HG02678 (cell line): ENCODE measurements at regions not wholly inside any gene's neighbourhood (a gene's known extent, or its start where the extent isn't known, plus 50 kb on each side); places are given as distances from the start of the nearest gene placed in this dataset.
"Not testable (repeated sequence)": the region's sequence is repeated elsewhere in the genome, so short reads cannot be mapped to it uniquely, and the experiment has no call there.

Source experiments
- ATAC-seq: cut with Tn5 transposase; IDR thresholded peaks from one replicate; pipeline ENCODE4 v1.9.1; 2021; ENCODE audit warnings: mild to moderate bottlenecking, moderate library complexity; ENCODE audit not compliant: unreplicated experiment

GRCh38 chr5:28648108-28648507, 1609.7 kb upstream of the CDH9 start:
- no peak for ATAC-seq

GRCh38 chr5:28632607-28633006, 1594.2 kb upstream of the CDH9 start:
- no peak for ATAC-seq

- ATAC-seq = no peak
These were observed 1565.5 kb upstream of the CDH9 start for GRCh38 chr5:28603869-28604268.

- no peak for ATAC-seq
These were observed 1564.0 kb upstream of the CDH9 start for GRCh38 chr5:28602429-28602828.

GRCh38 chr5:28596707-28597106, 1558.3 kb upstream of the CDH9 start:
- not testable (repeated sequence) for ATAC-seq

- no peak for ATAC-seq
These were observed 1542.2 kb upstream of the CDH9 start for GRCh38 chr5:28580616-28581015.

GRCh38 chr5:28576022-28576421, 1537.6 kb upstream of the CDH9 start:
- ATAC-seq = no peak

GRCh38 chr5:28575368-28575767, 1537.0 kb upstream of the CDH9 start:
- ATAC-seq = no peak

GRCh38 chr5:28574606-28575005, 1536.2 kb upstream of the CDH9 start:
- ATAC-seq = no peak

- no peak for ATAC-seq
These were observed 1528.7 kb upstream of the CDH9 start for GRCh38 chr5:28567048-28567447.

- ATAC-seq = no peak
These were observed 1523.1 kb upstream of the CDH9 start for GRCh38 chr5:28561522-28561921.

GRCh38 chr5:28558196-28558595, 1519.8 kb upstream of the CDH9 start:
- no peak for ATAC-seq

- no peak for ATAC-seq
These were observed 1518.7 kb upstream of the CDH9 start for GRCh38 chr5:28557114-28557513.

- no peak for ATAC-seq
These were observed 1511.2 kb upstream of the CDH9 start for GRCh38 chr5:28549588-28549987.

- no peak for ATAC-seq
These were observed 1510.5 kb upstream of the CDH9 start for GRCh38 chr5:28548856-28549255.

- no peak for ATAC-seq
These were observed 1506.1 kb upstream of the CDH9 start for GRCh38 chr5:28544501-28544900.

- ATAC-seq = no peak
These were observed 1505.2 kb upstream of the CDH9 start for GRCh38 chr5:28543473-28544098.

GRCh38 chr5:28542987-28543386, 1504.6 kb upstream of the CDH9 start:
- no peak for ATAC-seq

GRCh38 chr5:28523888-28524635, 1485.7 kb upstream of the CDH9 start:
- ATAC-seq = no peak

GRCh38 chr5:28523416-28523815, 1485.0 kb upstream of the CDH9 start:
- ATAC-seq = no peak

- no peak for ATAC-seq
These were observed 1479.3 kb upstream of the CDH9 start for GRCh38 chr5:28517691-28518090.

GRCh38 chr5:28516722-28517121, 1478.3 kb upstream of the CDH9 start:
- no peak for ATAC-seq

- no peak for ATAC-seq
These were observed 1474.3 kb upstream of the CDH9 start for GRCh38 chr5:28512648-28513047.
